ENCODE measurements at regions not wholly inside any gene's neighbourhood (a gene's known extent, or its start where the extent isn't known, plus 50 kb on each side); places are given as distances from the start of the nearest gene placed in this dataset.

- FAIRE-seq (no peak), DNase-seq (ENCODE audit: low read depth in 1 of 2, low spot score in 2 of 2) (no peak)
- TF ChIP-seq RFX5 (IDR thresholded peaks at IDR 0.05; ENCODE audit: borderline replicate concordance, low read depth, low read length): no peak
- TF ChIP-seq ATF3 (IDR thresholded peaks at IDR 0.05; ENCODE audit: insufficient read depth, low read depth, low read length): no peak
- TF ChIP-seq TEAD4 (IDR thresholded peaks at IDR 0.05; ENCODE audit: low read depth, low read length): no peak
- no peak for TF ChIP-seq MAFK (IDR thresholded peaks at IDR 0.05; ENCODE audit: low read depth, low read length)
- no peak for TF ChIP-seq CBX5 (IDR thresholded peaks at IDR 0.05; ENCODE audit: low read depth, low read length)
- no peak for TF ChIP-seq NANOG (IDR thresholded peaks at IDR 0.05; ENCODE audit: insufficient read depth, low read depth, low read length, poor library complexity, severe bottlenecking)
- TF ChIP-seq GTF2F1 (IDR thresholded peaks at IDR 0.05; ENCODE audit: borderline replicate concordance, low read depth, low read length): no peak
- no peak for TF ChIP-seq BRCA1 (IDR thresholded peaks at IDR 0.05; ENCODE audit: low read depth, low read length)
- Histone ChIP-seq H3K27me3 (replicated peaks in 1 of 4; ENCODE audit: control insufficient read depth in 3 of 4, extremely low read depth in 1 of 4, insufficient read depth in 3 of 4, low read length in 3 of 4) (no peaks in the 10 kb centered on the region), H2BK120ac (replicated peaks; ENCODE audit: low read depth, low read length) (no peak overlapping the region), H3K4me1 (replicated peaks in 1 of 4; ENCODE audit: control insufficient read depth in 3 of 4, insufficient read depth in 4 of 4, low read length in 3 of 4) (no peaks in the 10 kb centered on the region), H4K5ac (ENCODE audit: insufficient read length, low read depth, low read length) (no peak overlapping the region), H3K9me3 (ENCODE audit: insufficient read depth in 2 of 2, low read depth in 1 of 2, low read length in 1 of 2) (peaks cover 50 to 82% of the 10 kb centered on the region in 2 experiments), H3K4me3 (ENCODE audit: extremely low read depth in 1 of 4, insufficient read depth in 2 of 4, low read depth in 3 of 4, low read length in 4 of 4) (no peak overlapping the region), H3K56ac (replicated peaks; ENCODE audit: insufficient read length, low read depth, low read length) (no peak overlapping the region), H3K79me1 (ENCODE audit: low read depth, low read length) (no peaks in the 10 kb centered on the region), H3K79me2 (ENCODE audit: control insufficient read depth in 1 of 2, insufficient read depth in 2 of 2, low read length in 2 of 2) (no peaks in the 10 kb centered on the region), H3K18ac (ENCODE audit: extremely low read depth, low read length) (no peak overlapping the region), H3K9ac (replicated peaks in 1 of 4; ENCODE audit: extremely low read depth in 1 of 4, low read depth in 3 of 4, low read length in 3 of 4) (no peak overlapping the region), H2AFZ (ENCODE audit: low read length) (no peak overlapping the region), H4K20me1 (replicated peaks in 1 of 2; ENCODE audit: control insufficient read depth in 1 of 2, insufficient read depth in 2 of 2, low read length in 2 of 2) (no peaks in the 10 kb centered on the region), H2BK15ac (ENCODE audit: low read length) (no peak overlapping the region), H4K91ac (replicated peaks; ENCODE audit: insufficient read length, low read length) (no peak overlapping the region), H2BK12ac (ENCODE audit: low read depth, low read length) (no peak overlapping the region), H2BK5ac (ENCODE audit: low read depth, low read length) (no peak overlapping the region), H3K4me2 (ENCODE audit: insufficient read depth in 1 of 2, low read depth in 2 of 2, low read length in 2 of 2) (no peak overlapping the region), H3K14ac (ENCODE audit: insufficient read length) (no peak overlapping the region), H4K8ac (ENCODE audit: extremely low read depth, insufficient read depth, low read length) (no peak overlapping the region), H2AK5ac (ENCODE audit: low read depth, low read length) (no peak overlapping the region), H3K4ac (replicated peaks; ENCODE audit: insufficient read length, low read depth, low read length) (no peak overlapping the region), H2BK20ac (ENCODE audit: low read length) (no peak overlapping the region), H3K23me2 (ENCODE audit: low read depth, low read length) (no peaks in the 10 kb centered on the region), H3K27ac (ENCODE audit: low read depth, low read length) (no peak overlapping the region), H3K23ac (ENCODE audit: insufficient read length) (no peak overlapping the region), H3K36me3 (ENCODE audit: control insufficient read depth in 2 of 4, insufficient read depth in 4 of 4, low read length in 3 of 4) (no peaks in the 10 kb centered on the region)
- ChIA-PET POLR2A (ENCODE audit: partially characterized antibody) (no interaction called here), CTCF (ENCODE audit: partially characterized antibody) (interaction anchor here (1.0 to 1.2 kb wide), 3 partner anchors 29 to 421 kb away, joined by 3 read pairs; no protein-coding TSS in a partner anchor)
- WGBS, 2 experiments (ENCODE audit: extremely low coverage in 1 of 2, insufficient coverage in 1 of 2, insufficient read length in 1 of 2, insufficient replicate concordance in 2 of 2, low coverage in 1 of 2, low lambda C conversion rate in 2 of 2, missing lambda C conversion rate in 1 of 2): 88% methylated on average over 8 of the region's 9 CpGs; no CpG with 5 or more reads in 1 of the 2 experiments
Observed at GRCh38 chr17:83203073-83203471, 123.7 kb downstream of the METRNL start.
